Calu3 (cell line): ENCODE measurements at regions not wholly inside any gene's neighbourhood (a gene's known extent, or its start where the extent isn't known, plus 50 kb on each side); places are given as distances from the start of the nearest gene placed in this dataset.

Experiments used
- BruUV-seq: library from RNA; stranded (reverse); fragments of 400-500 nt; replicated peaks from 2 replicates; lab custom pipeline; 2021; lab: Mats Ljungman, UMichigan
- CTCF ChIA-PET: fragments of 300-600 bp; sonication (Branson Sonifier 250); formaldehyde crosslinking; loops from one replicate; lab custom pipeline; 2022; ENCODE audit warnings: antibody characterized with exemption; lab: Charles Lee
- DNase-seq: peaks from one replicate; pipeline ENCODE4 v3.0.0; 2022
- H3K27ac Mint-ChIP-seq: one replicate; pipeline ENCODE4 v1.8.0; 2022; ENCODE audit warnings: mixed read lengths; ENCODE audit not compliant: unreplicated experiment
- H3K27me3 Mint-ChIP-seq: one replicate; pipeline ENCODE4 v1.8.0; 2022; ENCODE audit warnings: mixed read lengths; ENCODE audit not compliant: unreplicated experiment
- H3K36me3 Mint-ChIP-seq: one replicate; pipeline ENCODE4 v1.8.0; 2022; ENCODE audit warnings: mild to moderate bottlenecking, moderate library complexity, mixed read lengths; ENCODE audit not compliant: insufficient read depth, unreplicated experiment
- H3K4me1 Mint-ChIP-seq: one replicate; pipeline ENCODE4 v1.8.0; 2022; ENCODE audit warnings: mild to moderate bottlenecking, low read depth, mixed read lengths; ENCODE audit not compliant: unreplicated experiment
- H3K4me3 Mint-ChIP-seq: one replicate; pipeline ENCODE4 v1.8.0; 2022; ENCODE audit warnings: mild to moderate bottlenecking, low read depth, moderate library complexity, mixed read lengths; ENCODE audit not compliant: unreplicated experiment
- H3K9me3 Mint-ChIP-seq: one replicate; pipeline ENCODE4 v1.8.0; 2022; ENCODE audit warnings: low read depth, mixed read lengths; ENCODE audit not compliant: unreplicated experiment
- intact Hi-C: fragments of 100-400 bp; cut with micrococcal nuclease; formaldehyde crosslinking; loops from one replicate; pipeline ENCODE4 v1.10.0; 2022; ENCODE audit not compliant: unreplicated experiment
- TF ChIP-seq, protein P1 (sequence below): fragments of 200-600 bp; IDR thresholded peaks from one replicate; pipeline ENCODE4 v1.8.0; 2022; ENCODE audit warnings: antibody characterized with exemption; ENCODE audit not compliant: unreplicated experiment

DNA sequence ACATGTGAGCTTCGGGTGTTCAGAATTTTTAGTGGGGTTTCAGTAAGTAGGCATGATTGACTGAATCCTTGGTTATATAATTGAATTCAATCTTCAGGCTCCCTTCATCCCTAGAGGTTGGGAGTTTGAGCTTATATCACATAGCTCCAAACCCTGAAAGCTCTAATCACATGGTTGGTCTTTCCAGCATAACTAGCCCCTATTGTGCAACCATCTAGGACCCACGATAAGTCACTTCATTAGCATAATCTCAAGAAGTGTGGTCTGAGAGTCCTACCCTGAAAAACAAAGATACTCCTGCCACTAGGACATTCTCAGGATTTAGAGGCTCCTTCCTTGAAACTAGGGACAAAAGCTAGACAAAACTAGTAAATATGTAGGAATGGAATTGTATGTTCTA lies 348.9 kb upstream of the CBLB start:
- Mint-ChIP-seq H3K27ac (no peak overlapping the region), H3K4me1 (no peaks in the 10 kb centered on the region), H3K27me3 (no peaks in the 10 kb centered on the region), H3K36me3 (no peaks in the 10 kb centered on the region), H3K4me3 (no peak overlapping the region), H3K9me3 (peaks cover 10% of the 10 kb centered on the region)
- TF ChIP-seq, protein P1, sequence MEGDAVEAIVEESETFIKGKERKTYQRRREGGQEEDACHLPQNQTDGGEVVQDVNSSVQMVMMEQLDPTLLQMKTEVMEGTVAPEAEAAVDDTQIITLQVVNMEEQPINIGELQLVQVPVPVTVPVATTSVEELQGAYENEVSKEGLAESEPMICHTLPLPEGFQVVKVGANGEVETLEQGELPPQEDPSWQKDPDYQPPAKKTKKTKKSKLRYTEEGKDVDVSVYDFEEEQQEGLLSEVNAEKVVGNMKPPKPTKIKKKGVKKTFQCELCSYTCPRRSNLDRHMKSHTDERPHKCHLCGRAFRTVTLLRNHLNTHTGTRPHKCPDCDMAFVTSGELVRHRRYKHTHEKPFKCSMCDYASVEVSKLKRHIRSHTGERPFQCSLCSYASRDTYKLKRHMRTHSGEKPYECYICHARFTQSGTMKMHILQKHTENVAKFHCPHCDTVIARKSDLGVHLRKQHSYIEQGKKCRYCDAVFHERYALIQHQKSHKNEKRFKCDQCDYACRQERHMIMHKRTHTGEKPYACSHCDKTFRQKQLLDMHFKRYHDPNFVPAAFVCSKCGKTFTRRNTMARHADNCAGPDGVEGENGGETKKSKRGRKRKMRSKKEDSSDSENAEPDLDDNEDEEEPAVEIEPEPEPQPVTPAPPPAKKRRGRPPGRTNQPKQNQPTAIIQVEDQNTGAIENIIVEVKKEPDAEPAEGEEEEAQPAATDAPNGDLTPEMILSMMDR: no peak
- no peak for DNase-seq
- no TSS peak for BruUV-seq
- CTCF ChIA-PET: no interaction called here
- intact Hi-C loops: no loop called here

DNA sequence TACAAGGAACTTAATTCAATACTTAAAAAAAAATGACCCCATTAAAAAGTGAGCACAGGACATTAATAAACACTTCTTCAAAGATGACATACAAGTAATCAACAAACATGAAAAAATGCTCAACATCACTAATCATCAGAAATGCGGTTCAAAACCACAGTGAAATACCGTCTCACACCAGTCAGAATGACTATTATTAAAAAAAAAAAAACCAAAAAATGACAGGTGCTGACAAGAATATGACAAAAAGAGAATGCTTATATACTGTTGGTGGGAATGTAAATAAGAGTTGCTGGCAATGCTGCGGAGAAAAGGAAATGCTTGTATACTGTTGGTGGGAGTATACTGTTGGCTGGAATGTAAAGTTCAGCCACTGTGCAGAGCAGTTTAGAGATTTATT lies 358.3 kb upstream of the CBLB start:
- no peak for DNase-seq
- Mint-ChIP-seq H3K9me3 (peaks cover 7% of the 10 kb centered on the region), H3K4me3 (no peak overlapping the region), H3K27me3 (no peaks in the 10 kb centered on the region), H3K27ac (no peak overlapping the region), H3K4me1 (no peaks in the 10 kb centered on the region), H3K36me3 (no peaks in the 10 kb centered on the region)
- intact Hi-C loops: no loop called here
- CTCF ChIA-PET: no interaction called here
- BruUV-seq: no TSS peak
- TF ChIP-seq, protein P1: no peak

DNA sequence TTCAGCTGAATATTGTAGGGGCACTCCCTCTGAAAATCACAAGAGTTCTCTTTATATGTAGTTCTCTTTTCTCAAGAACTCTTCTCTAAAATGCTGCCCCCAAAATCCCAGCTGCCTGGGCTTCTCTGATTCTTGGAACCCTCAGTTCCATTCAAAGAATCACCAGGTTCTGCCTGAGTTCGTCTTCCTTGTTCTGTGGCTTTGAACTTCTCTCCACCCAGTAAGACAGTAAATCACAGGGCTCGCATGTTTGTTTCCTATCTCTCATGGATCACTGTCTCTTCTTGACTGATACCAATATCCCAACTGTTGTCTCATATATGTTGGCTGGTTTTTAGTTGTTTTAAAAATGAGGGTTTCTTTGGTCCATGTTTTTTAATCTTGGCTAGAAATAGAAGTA lies 359.5 kb upstream of the CBLB start:
- no peak for DNase-seq
- Mint-ChIP-seq H3K27ac (no peak overlapping the region), H3K36me3 (no peaks in the 10 kb centered on the region), H3K27me3 (no peaks in the 10 kb centered on the region), H3K4me1 (no peaks in the 10 kb centered on the region), H3K9me3 (no peaks in the 10 kb centered on the region), H3K4me3 (no peak overlapping the region)
- no TSS peak for BruUV-seq
- TF ChIP-seq, protein P1: no peak
- CTCF ChIA-PET: no interaction called here
- intact Hi-C loops: no loop called here

DNA sequence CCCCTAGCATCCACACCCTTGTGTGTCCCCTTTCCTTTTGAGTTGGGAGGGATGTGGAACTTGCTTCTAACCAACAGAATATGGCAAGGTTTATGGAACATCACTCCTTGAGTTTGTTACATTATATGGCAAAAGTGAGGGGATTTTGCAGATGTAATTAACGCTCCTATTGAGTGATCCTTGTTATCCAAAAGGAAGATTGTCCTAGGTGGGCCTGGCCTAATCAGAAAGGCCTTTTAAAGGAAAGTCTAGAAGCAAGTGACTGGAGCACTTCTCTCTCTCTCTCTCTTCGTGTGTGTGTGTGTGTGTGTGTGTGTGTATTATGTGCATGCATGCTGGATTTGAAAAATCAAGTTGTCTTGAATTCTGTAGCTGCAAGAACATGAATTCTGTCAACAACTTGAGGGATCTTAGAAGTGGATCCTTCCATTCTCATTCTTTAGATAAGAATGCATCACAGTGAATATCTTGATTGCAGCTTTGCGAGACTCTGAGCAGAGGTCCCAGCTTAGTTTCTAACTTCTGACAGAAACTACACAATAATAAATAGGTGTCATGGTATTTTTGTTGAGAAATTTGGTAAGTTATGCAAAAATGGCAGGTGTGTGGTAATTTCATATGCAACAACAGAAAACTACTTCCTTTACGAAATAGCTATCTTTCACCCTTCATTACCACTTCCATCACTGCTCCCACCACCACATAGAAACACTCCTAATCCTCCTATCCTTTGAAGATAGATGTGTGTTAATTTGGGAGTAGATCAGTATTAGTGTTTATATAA lies 360.9 kb upstream of the CBLB start:
- H3K4me1 Mint-ChIP-seq: no peaks in the 10 kb centered on the region
- no peak overlapping the region for H3K27ac Mint-ChIP-seq
- peaks cover 2% of the 10 kb centered on the region for H3K9me3 Mint-ChIP-seq
- no peaks in the 10 kb centered on the region for H3K36me3 Mint-ChIP-seq
- H3K4me3 Mint-ChIP-seq: no peak overlapping the region
- CTCF ChIA-PET: no interaction called here
- intact Hi-C loops: no loop called here
- no peak for DNase-seq
- no peaks in the 10 kb centered on the region for H3K27me3 Mint-ChIP-seq
- no TSS peak for BruUV-seq
- TF ChIP-seq, protein P1: no peak
